WERI-Rb-1 (cell line): ENCODE measurements at regions not wholly inside any gene's neighbourhood (a gene's known extent, or its start where the extent isn't known, plus 50 kb on each side); places are given as distances from the start of the nearest gene placed in this dataset.

Experiments
- DNase-seq: peaks from one replicate; pipeline ENCODE4 v3.0.0-alpha.2; 2020
- H3K27ac ChIP-seq: fragments of 250-450 bp; sonication (Bioruptor Pico); 2 replicates; pipeline ENCODE4 v1.5.1; 2020; ENCODE audit warnings: mild to moderate bottlenecking, moderate library complexity
- H3K27me3 ChIP-seq: fragments of 250-450 bp; sonication (Bioruptor Pico); 2 replicates; pipeline ENCODE4 v1.5.1; 2021; ENCODE audit warnings: mild to moderate bottlenecking, low read depth, moderate library complexity; ENCODE audit not compliant: insufficient read depth, severe bottlenecking
- H3K36me3 ChIP-seq: fragments of 250-450 bp; sonication (Bioruptor Pico); 2 replicates; pipeline ENCODE4 v1.5.1; 2020; ENCODE audit warnings: mild to moderate bottlenecking, moderate library complexity
- H3K4me3 ChIP-seq: 2 replicates; pipeline ENCODE4 v1.5.1; 2011; ENCODE audit warnings: low read depth, mild to moderate bottlenecking, control low read depth, low read length
- H3K9me3 ChIP-seq: fragments of 250-450 bp; sonication (Bioruptor Pico); 2 replicates; pipeline ENCODE4 v1.5.1; 2021; ENCODE audit warnings: mild to moderate bottlenecking, moderate library complexity; ENCODE audit not compliant: severe bottlenecking
- TF ChIP-seq, protein P1 (sequence below): IDR thresholded peaks from 2 replicates; pipeline ENCODE4 v1.5.1; 2011; ENCODE audit warnings: low read depth, mild to moderate bottlenecking, control low read depth, inconsistent platforms, low read length

DNA sequence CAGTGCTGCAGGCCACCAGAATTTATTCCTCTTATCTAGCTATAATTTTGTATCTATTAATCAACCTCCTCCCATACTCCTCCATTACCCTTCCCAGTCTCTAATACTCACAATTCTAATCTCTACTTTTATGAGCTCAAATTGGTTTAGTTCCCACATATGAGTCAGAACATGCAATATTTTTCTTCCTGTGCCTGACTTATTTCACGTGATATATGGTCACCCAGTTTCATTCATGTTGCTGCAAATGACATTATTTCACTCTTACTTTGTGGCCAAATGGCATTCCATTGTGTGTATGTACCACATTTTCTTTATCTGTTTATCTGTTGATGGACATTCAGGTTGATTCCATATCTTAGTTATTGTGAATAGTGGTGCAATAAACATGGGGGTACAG, 483.5 kb downstream of the ACTRT1 start:
- DNase-seq, result no peak
- TF ChIP-seq, protein P1, sequence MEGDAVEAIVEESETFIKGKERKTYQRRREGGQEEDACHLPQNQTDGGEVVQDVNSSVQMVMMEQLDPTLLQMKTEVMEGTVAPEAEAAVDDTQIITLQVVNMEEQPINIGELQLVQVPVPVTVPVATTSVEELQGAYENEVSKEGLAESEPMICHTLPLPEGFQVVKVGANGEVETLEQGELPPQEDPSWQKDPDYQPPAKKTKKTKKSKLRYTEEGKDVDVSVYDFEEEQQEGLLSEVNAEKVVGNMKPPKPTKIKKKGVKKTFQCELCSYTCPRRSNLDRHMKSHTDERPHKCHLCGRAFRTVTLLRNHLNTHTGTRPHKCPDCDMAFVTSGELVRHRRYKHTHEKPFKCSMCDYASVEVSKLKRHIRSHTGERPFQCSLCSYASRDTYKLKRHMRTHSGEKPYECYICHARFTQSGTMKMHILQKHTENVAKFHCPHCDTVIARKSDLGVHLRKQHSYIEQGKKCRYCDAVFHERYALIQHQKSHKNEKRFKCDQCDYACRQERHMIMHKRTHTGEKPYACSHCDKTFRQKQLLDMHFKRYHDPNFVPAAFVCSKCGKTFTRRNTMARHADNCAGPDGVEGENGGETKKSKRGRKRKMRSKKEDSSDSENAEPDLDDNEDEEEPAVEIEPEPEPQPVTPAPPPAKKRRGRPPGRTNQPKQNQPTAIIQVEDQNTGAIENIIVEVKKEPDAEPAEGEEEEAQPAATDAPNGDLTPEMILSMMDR, result no peak
- Histone ChIP-seq H3K36me3 (no peaks in the 10 kb centered on the region), H3K27ac (no peak overlapping the region), H3K4me3 (no peak overlapping the region), H3K9me3 (no peaks in the 10 kb centered on the region), H3K27me3 (peaks cover 25% of the 10 kb centered on the region)

DNA sequence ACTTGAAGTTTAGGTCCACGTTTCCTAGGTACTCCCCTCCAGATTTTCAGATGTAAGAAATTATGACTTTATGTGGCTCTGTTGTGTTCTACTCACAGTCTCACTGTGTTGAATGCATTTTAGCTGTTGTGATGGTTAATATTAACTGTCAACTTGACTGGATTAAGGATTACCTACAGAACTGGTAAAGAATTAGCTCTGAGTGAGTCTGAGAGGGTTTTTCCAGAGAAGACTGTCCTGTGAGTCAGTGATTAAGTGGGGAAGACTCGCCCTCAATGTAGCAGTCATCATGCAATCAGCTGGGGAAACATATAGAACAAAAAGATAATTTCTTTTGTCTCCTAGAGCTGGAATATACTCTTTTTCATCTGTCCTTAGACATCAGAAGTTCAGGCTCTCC, 493.4 kb downstream of the ACTRT1 start:
- TF ChIP-seq, protein P1, result no peak
- H3K4me3 ChIP-seq, result no peak overlapping the region
- peaks cover 11% of the 10 kb centered on the region for H3K27me3 ChIP-seq
- H3K9me3 ChIP-seq, result no peaks in the 10 kb centered on the region
- no peaks in the 10 kb centered on the region for H3K36me3 ChIP-seq
- no peak for DNase-seq
- H3K27ac ChIP-seq, result no peak overlapping the region

DNA sequence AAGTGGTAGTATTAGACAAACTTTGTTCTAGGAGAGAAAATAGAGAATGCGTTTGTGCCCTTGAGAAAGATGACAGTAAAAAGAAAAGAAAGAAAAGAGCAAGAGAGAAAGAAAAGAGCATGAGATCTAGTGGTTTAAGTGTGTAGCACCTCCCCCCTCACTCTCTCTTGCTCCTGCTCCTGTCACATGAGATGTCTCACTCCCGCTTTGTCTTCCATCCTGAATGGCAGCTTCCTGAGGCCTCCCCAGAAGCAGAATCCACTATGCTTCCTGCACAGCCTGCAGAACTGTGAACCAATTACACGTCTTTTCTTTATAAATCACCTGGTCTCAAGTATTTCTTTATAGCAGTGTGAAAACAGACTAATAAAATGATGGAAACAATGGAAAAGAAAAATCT, 499.6 kb downstream of the ACTRT1 start:
- peaks cover 17% of the 10 kb centered on the region for H3K27me3 ChIP-seq
- no peaks in the 10 kb centered on the region for H3K9me3 ChIP-seq
- TF ChIP-seq, protein P1, result no peak
- H3K4me3 ChIP-seq, result no peak overlapping the region
- H3K36me3 ChIP-seq, result no peaks in the 10 kb centered on the region
- H3K27ac ChIP-seq, result no peak overlapping the region
- DNase-seq, result no peak

DNA sequence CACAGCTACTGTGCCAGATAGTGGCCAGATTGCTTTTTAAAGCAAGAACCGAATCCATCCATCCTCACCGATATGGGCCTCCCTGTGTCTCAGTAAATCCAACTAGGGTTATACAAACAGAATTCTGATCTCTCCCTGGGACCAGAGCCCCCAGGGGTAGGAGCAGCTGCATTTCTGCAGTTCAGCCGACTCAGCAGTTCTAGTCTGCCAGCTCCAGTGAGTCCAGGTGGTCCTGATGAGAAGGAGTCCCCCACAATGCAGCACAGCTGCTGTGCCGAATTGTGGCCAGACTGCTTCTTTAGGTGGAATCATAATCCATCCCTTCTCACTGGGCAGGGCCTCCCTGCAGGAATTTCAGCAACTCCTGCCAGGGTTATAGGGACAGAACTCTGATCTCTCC, 532.9 kb downstream of the ACTRT1 start:
- Histone ChIP-seq H3K27me3 (peaks cover 12% of the 10 kb centered on the region), H3K9me3 (no peaks in the 10 kb centered on the region), H3K27ac (no peak overlapping the region), H3K36me3 (no peaks in the 10 kb centered on the region), H3K4me3 (no peak overlapping the region)
- DNase-seq, result no peak
- TF ChIP-seq, protein P1, result no peak

DNA sequence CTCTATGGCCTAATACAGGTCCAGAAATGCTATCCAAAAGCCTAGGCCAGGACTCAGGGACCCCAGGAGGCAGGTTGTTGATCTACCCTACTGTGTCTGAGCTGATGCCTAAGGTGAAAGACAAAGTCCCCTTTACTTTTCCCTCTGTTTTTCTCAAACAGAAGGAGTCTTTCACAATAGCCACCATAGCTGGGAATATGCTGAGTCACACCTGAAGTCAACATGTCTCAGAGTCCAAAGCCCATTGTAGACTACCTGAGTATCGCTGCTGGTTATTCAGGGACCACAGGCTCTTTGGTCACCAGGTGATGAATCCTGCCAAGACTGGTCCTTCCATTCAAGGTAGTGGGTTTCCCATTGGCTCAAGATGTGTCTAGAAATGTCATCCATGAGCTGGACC, 562.2 kb downstream of the ACTRT1 start:
- Histone ChIP-seq H3K27me3 (peaks cover 6% of the 10 kb centered on the region), H3K27ac (no peak overlapping the region), H3K36me3 (no peaks in the 10 kb centered on the region), H3K9me3 (no peaks in the 10 kb centered on the region), H3K4me3 (no peak overlapping the region)
- TF ChIP-seq, protein P1, result no peak
- DNase-seq, result no peak

DNA sequence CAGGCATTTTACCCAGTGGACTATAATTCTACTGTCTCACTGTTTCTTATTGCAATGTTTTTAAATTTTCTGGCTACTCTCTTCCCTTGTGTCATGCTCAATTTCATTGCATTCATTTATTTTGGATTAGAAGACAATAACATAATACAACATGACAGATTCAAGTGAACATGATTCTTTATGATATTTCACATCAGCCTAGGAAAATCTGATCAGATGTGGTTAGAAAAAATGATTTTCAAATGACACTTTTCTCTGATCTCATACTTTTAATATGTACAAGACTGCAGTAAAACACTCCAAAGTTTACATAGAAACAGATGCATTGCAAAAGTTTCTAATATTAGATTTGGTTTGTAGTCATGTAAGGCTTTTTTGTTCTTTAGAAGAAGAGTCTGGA, 586.0 kb downstream of the ACTRT1 start:
- Histone ChIP-seq H3K27me3 (peaks cover 9% of the 10 kb centered on the region), H3K27ac (no peak overlapping the region), H3K4me3 (no peak overlapping the region), H3K36me3 (no peaks in the 10 kb centered on the region), H3K9me3 (no peaks in the 10 kb centered on the region)
- no peak for DNase-seq
- TF ChIP-seq, protein P1, result no peak
